ENCODE measurements at regions not wholly inside any gene's neighbourhood (a gene's known extent, or its start where the extent isn't known, plus 50 kb on each side); places are given as distances from the start of the nearest gene placed in this dataset.

- TF ChIP-seq CTCF (IDR thresholded peaks at IDR 0.05) (no peak), POLR2A (IDR thresholded peaks at IDR 0.05) (no peak)
Measured at GRCh38 chr4:136985683-136986082, 546.6 kb downstream of the PCDH18 start.

All from vagina (tissue), 2 donors.